ENCODE measurements at regions not wholly inside any gene's neighbourhood (a gene's known extent, or its start where the extent isn't known, plus 50 kb on each side); places are given as distances from the start of the nearest gene placed in this dataset.

DNA sequence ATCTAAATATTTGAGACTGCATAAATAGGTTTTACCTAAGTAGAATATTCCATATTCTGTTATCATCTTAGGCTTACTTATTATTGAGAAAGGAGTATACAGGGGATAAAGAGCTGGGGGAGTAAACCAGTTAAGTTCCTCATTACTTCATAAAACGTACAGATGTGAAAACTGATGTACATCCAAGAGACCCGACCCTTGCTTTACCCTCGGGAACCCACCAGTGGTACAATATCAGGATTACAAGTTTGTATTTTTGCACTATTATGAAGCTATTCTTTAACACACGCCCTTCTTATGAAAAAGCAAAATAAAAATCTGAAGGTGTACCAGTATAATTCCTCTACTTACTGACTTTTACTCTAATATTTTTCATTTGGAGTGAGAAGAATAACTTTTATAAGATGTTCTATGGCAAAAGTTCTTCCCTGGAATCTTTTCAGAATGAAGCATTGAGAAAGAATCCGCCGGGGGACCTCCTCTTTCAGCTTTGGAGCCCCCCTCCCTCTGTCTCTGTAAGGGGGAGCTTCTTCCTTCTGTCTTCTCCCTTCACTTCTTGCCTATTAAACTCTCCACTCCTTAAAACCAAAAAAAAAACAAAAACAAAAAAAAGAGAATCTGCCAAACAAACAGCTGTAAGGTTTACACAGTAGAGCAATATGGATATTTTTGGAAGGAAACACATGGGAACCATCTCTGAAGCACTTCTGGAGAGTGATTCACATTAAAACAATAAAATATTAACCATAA is 550.0 kb downstream of the TNS3 start:
- ATAC-seq (ENCODE audit: low read depth) = no peak

DNA sequence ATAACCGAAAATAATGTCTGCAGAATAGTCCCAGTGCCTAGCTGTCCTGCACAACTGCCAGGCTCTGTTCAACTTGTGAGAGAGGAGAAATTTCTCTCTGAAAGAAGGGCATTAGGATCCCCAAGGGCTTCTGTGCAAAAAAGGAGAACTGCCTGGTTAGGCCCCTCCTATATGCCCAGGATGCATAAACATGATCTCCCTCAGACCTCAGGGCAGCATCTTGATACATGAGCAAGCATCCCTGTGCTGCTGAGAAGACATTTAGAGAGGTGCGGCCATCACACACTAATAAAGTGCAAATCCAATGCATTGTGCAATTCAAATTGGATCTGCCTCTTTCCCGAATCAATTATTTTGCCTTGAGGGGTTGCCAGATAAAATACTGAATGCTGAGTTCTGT is 553.6 kb downstream of the TNS3 start:
- Histone ChIP-seq H3K36me3 (replicated peaks in 1 of 2; ENCODE audit: control extremely low read depth in 1 of 2, control insufficient read depth in 1 of 2, extremely low read depth in 1 of 2, insufficient read depth in 2 of 2, low read length in 1 of 2) (no peaks in the 10 kb centered on the region), H3K4me2 (replicated peaks; ENCODE audit: low read depth, low read length, poor library complexity, severe bottlenecking) (no peak overlapping the region), H3K27me3 (replicated peaks in 1 of 4; ENCODE audit: control extremely low read depth in 1 of 4, control insufficient read depth in 3 of 4, insufficient read depth in 4 of 4, low read length in 3 of 4) (no peaks in the 10 kb centered on the region), H3K9me3 (ENCODE audit: control extremely low read depth in 1 of 3, control insufficient read depth in 2 of 3, insufficient read depth in 1 of 3, low read length in 2 of 3) (no peaks in the 10 kb centered on the region), H2AFZ (ENCODE audit: insufficient read depth, low read depth, low read length, poor library complexity, severe bottlenecking) (no peak overlapping the region), H3K9ac (ENCODE audit: low read length) (no peak overlapping the region), H3K27ac (ENCODE audit: low read length in 2 of 2) (no peak overlapping the region), H3K79me2 (ENCODE audit: control insufficient read depth, insufficient read depth, low read length) (no peaks in the 10 kb centered on the region), H4K20me1 (ENCODE audit: control insufficient read depth, insufficient read depth, low read length, poor library complexity, severe bottlenecking) (no peaks in the 10 kb centered on the region), H3K4me3 (ENCODE audit: control extremely low read depth in 1 of 5, extremely low read depth in 1 of 5, insufficient read depth in 1 of 5, low read depth in 2 of 5, low read length in 4 of 5) (no peak overlapping the region), H3K4me1 (ENCODE audit: control insufficient read depth in 2 of 2, insufficient read depth in 2 of 2, low read length in 2 of 2) (no peaks in the 10 kb centered on the region)
- CTCF ChIA-PET = no interaction called here
- no peak for DNase-seq
- intact Hi-C loops (cut with micrococcal nuclease) = no loop called here
- no peak overlapping the region for H3K4me3 Mint-ChIP-seq
- WGBS (ENCODE audit: insufficient coverage) = 100% methylated on average over 2 of the region's 3 CpGs
- TF ChIP-seq, protein P1, sequence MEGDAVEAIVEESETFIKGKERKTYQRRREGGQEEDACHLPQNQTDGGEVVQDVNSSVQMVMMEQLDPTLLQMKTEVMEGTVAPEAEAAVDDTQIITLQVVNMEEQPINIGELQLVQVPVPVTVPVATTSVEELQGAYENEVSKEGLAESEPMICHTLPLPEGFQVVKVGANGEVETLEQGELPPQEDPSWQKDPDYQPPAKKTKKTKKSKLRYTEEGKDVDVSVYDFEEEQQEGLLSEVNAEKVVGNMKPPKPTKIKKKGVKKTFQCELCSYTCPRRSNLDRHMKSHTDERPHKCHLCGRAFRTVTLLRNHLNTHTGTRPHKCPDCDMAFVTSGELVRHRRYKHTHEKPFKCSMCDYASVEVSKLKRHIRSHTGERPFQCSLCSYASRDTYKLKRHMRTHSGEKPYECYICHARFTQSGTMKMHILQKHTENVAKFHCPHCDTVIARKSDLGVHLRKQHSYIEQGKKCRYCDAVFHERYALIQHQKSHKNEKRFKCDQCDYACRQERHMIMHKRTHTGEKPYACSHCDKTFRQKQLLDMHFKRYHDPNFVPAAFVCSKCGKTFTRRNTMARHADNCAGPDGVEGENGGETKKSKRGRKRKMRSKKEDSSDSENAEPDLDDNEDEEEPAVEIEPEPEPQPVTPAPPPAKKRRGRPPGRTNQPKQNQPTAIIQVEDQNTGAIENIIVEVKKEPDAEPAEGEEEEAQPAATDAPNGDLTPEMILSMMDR (IDR thresholded peaks at IDR 0.05) = no peak
- no peaks in the 10 kb centered on the region for H3K4me1 Mint-ChIP-seq
- H3K27me3 Mint-ChIP-seq = peaks cover 4% of the 10 kb centered on the region
- POLR2A ChIA-PET = no interaction called here
- no peaks in the 10 kb centered on the region for H3K9me3 Mint-ChIP-seq (ENCODE audit: insufficient read depth)
- H3K27ac Mint-ChIP-seq = no peak overlapping the region
- ATAC-seq (ENCODE audit: low read depth) = no peak

More for the DNA sequence above, 550.0 kb downstream of the TNS3 start:
- Histone ChIP-seq H3K4me1 (ENCODE audit: control insufficient read depth in 2 of 2, insufficient read depth in 2 of 2, low read length in 2 of 2) (no peaks in the 10 kb centered on the region), H3K27ac (ENCODE audit: low read length in 2 of 2) (no peak overlapping the region), H3K27me3 (replicated peaks in 1 of 4; ENCODE audit: control extremely low read depth in 1 of 4, control insufficient read depth in 3 of 4, insufficient read depth in 4 of 4, low read length in 3 of 4) (no peaks in the 10 kb centered on the region), H3K79me2 (ENCODE audit: control insufficient read depth, insufficient read depth, low read length) (no peaks in the 10 kb centered on the region), H3K9ac (ENCODE audit: low read length) (no peak overlapping the region), H3K4me2 (replicated peaks; ENCODE audit: low read depth, low read length, poor library complexity, severe bottlenecking) (no peak overlapping the region), H3K36me3 (replicated peaks in 1 of 2; ENCODE audit: control extremely low read depth in 1 of 2, control insufficient read depth in 1 of 2, extremely low read depth in 1 of 2, insufficient read depth in 2 of 2, low read length in 1 of 2) (no peaks in the 10 kb centered on the region), H4K20me1 (ENCODE audit: control insufficient read depth, insufficient read depth, low read length, poor library complexity, severe bottlenecking) (no peaks in the 10 kb centered on the region), H3K4me3 (ENCODE audit: control extremely low read depth in 1 of 5, extremely low read depth in 1 of 5, insufficient read depth in 1 of 5, low read depth in 2 of 5, low read length in 4 of 5) (no peak overlapping the region), H3K9me3 (ENCODE audit: control extremely low read depth in 1 of 3, control insufficient read depth in 2 of 3, insufficient read depth in 1 of 3, low read length in 2 of 3) (no peaks in the 10 kb centered on the region), H2AFZ (ENCODE audit: insufficient read depth, low read depth, low read length, poor library complexity, severe bottlenecking) (no peak overlapping the region)
- ChIA-PET CTCF (no interaction called here), POLR2A (no interaction called here)
- Mint-ChIP-seq H3K27me3 (no peaks in the 10 kb centered on the region), H3K4me1 (no peaks in the 10 kb centered on the region), H3K27ac (no peak overlapping the region), H3K4me3 (no peak overlapping the region), H3K9me3 (ENCODE audit: insufficient read depth) (no peaks in the 10 kb centered on the region)
- TF ChIP-seq EZH2 (IDR thresholded peaks at IDR 0.05; ENCODE audit: borderline replicate concordance, insufficient read depth, low read depth, low read length, poor library complexity, severe bottlenecking) = no peak
- TF ChIP-seq, protein P1 (IDR thresholded peaks at IDR 0.05) = no peak
- DNase-seq = no peak
- intact Hi-C loops (cut with micrococcal nuclease) = no loop called here
- WGBS (ENCODE audit: insufficient coverage) = no CpG with 5 or more reads among the region's 6 CpGs
